Cardiac fibroblast (primary cell): ENCODE measurements at regions not wholly inside any gene's neighbourhood (a gene's known extent, or its start where the extent isn't known, plus 50 kb on each side); places are given as distances from the start of the nearest gene placed in this dataset.

Experiments used
- DNase-seq, 2 donors: peaks; one replicate each; pipeline versions ENCODE4 v3.0.0 to v3.0.0-alpha.2; 2010; ENCODE audit warnings: low read depth in 2 of 2
- H3K4me3 ChIP-seq, 2 donors: replicated peaks in 1 of 2; 1 replicate in 1 of 2; 2 replicates in 1 of 2; pipeline ENCODE4 v1.5.1; 2011; ENCODE audit warnings: low read depth in 2 of 2, low read length in 2 of 2, mild to moderate bottlenecking in 2 of 2, moderate library complexity in 1 of 2
- TF ChIP-seq, protein P1 (sequence below): IDR thresholded peaks from one replicate; pipeline ENCODE4 v1.5.1; 2011; ENCODE audit warnings: low read depth, mild to moderate bottlenecking, low read length, inconsistent platforms

- no peak for DNase-seq
Measured at GRCh38 chr13:73957889-73958288, 176.3 kb downstream of the KLF12 start.

GRCh38 chr13:73956795-73957408, 177.3 kb downstream of the KLF12 start:
- TF ChIP-seq, protein P1, sequence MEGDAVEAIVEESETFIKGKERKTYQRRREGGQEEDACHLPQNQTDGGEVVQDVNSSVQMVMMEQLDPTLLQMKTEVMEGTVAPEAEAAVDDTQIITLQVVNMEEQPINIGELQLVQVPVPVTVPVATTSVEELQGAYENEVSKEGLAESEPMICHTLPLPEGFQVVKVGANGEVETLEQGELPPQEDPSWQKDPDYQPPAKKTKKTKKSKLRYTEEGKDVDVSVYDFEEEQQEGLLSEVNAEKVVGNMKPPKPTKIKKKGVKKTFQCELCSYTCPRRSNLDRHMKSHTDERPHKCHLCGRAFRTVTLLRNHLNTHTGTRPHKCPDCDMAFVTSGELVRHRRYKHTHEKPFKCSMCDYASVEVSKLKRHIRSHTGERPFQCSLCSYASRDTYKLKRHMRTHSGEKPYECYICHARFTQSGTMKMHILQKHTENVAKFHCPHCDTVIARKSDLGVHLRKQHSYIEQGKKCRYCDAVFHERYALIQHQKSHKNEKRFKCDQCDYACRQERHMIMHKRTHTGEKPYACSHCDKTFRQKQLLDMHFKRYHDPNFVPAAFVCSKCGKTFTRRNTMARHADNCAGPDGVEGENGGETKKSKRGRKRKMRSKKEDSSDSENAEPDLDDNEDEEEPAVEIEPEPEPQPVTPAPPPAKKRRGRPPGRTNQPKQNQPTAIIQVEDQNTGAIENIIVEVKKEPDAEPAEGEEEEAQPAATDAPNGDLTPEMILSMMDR, result no peak
- H3K4me3 ChIP-seq, result no peak overlapping the region
- no peak for DNase-seq

More at GRCh38 chr13:73957889-73958288, 176.3 kb downstream of the KLF12 start:
- H3K4me3 ChIP-seq, result no peak overlapping the region
- TF ChIP-seq, protein P1, result no peak

- TF ChIP-seq, protein P1, result no peak
- DNase-seq, result no peak
- no peak overlapping the region for H3K4me3 ChIP-seq
Measured at GRCh38 chr13:73955977-73956500, 178.2 kb downstream of the KLF12 start.

- no peak for DNase-seq
- no peak overlapping the region for H3K4me3 ChIP-seq
- TF ChIP-seq, protein P1, result no peak
Measured at GRCh38 chr13:73954808-73955207, 179.4 kb downstream of the KLF12 start.

GRCh38 chr13:73952648-73953047, 181.6 kb downstream of the KLF12 start:
- DNase-seq, result no peak
- TF ChIP-seq, protein P1, result no peak
- H3K4me3 ChIP-seq, result no peak overlapping the region

DNA sequence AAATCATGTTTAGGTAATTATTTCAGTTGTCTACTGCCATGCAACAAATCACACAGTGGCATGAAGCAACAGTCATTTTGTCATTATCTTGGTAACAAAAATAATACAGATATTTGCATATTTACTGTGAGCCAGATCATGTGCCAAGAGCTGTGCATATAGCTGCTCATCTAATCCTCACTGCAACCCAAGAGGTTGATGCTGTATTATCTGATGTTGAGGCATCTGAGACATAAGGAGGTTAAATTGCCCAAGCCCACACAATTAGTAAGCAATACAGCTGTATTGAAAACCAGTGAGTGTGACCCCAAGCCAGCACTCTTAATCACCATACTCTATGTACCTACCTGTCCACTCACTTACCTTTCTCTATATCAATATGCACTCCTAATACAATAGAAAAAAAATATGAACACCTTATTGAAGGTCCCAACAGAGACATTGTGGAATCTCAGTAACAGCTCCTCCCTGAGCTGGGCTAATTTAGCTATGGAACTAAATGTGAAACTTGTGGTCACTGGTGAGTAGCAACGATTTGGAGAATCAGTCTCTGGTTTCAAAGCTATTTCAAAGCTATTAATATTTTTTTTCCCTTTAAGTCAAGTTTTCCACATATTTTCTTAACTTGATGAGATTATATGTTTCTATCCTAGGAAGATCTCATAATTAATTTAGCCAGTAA, 185.2 kb downstream of the KLF12 start:
- TF ChIP-seq, protein P1, result no peak
- no peak overlapping the region for H3K4me3 ChIP-seq
- DNase-seq, result no peak
